DND-41 (cell line): ENCODE measurements at regions not wholly inside any gene's neighbourhood (a gene's known extent, or its start where the extent isn't known, plus 50 kb on each side); places are given as distances from the start of the nearest gene placed in this dataset.

Experiments used
- ATAC-seq: fragments of 200-7000 bp; cut with Tn5 transposase; 3 replicates; pipeline ENCODE4 v1.9.1; 2021; ENCODE audit warnings: low read depth; ENCODE audit not compliant: insufficient read depth
- DNase-seq: peaks from one replicate; pipeline ENCODE4 v3.0.0-alpha.2; 2020
- H2AFZ ChIP-seq: 2 replicates; pipeline ENCODE4 v1.6.0; 2012; ENCODE audit warnings: low read depth, low read length
- H3K27ac ChIP-seq: 2 replicates; pipeline ENCODE4 v1.5.1; 2012; ENCODE audit warnings: low read length, inconsistent platforms
- H3K27me3 ChIP-seq: fragments of 200-600 bp; sonication (generic); 2 replicates; pipeline ENCODE4 v1.6.0; 2012; ENCODE audit warnings: low read length, mild to moderate bottlenecking, inconsistent platforms; ENCODE audit not compliant: insufficient read depth, poor library complexity
- H3K36me3 ChIP-seq: 2 replicates; pipeline ENCODE4 v1.5.1; 2012; ENCODE audit warnings: low read length, inconsistent platforms; ENCODE audit not compliant: insufficient read depth
- H3K4me1 ChIP-seq: 2 replicates; pipeline ENCODE4 v1.5.1; 2012; ENCODE audit warnings: mild to moderate bottlenecking, low read length; ENCODE audit not compliant: insufficient read depth
- H3K4me2 ChIP-seq: 2 replicates; pipeline ENCODE4 v1.6.0; 2012; ENCODE audit warnings: mild to moderate bottlenecking, moderate library complexity, low read length, inconsistent platforms; ENCODE audit not compliant: insufficient read depth
- H3K4me3 ChIP-seq, 2 experiments: fragments of 200-600 bp in 1 of 2; shearing (Covaris generic) in 1 of 2; 2 replicates each; pipeline ENCODE4 v1.5.1; 2012 to 2016; ENCODE audit warnings: inconsistent platforms in 2 of 2, low read length in 2 of 2, mild to moderate bottlenecking in 2 of 2, low read depth in 1 of 2, moderate library complexity in 1 of 2
- H3K79me2 ChIP-seq: 2 replicates; pipeline ENCODE4 v1.6.0; 2012; ENCODE audit warnings: low read length, inconsistent platforms; ENCODE audit not compliant: insufficient read depth
- H3K9ac ChIP-seq: 2 replicates; pipeline ENCODE4 v1.6.0; 2012; ENCODE audit warnings: low read depth, mild to moderate bottlenecking, inconsistent platforms, low read length, moderate library complexity
- H3K9me3 ChIP-seq: 2 replicates; pipeline ENCODE4 v1.5.1; 2012; ENCODE audit warnings: low read length, moderate library complexity, mild to moderate bottlenecking, inconsistent platforms; ENCODE audit not compliant: insufficient read depth, severe bottlenecking
- H4K20me1 ChIP-seq: 2 replicates; pipeline ENCODE4 v1.6.0; 2012; ENCODE audit warnings: low read length; ENCODE audit not compliant: insufficient read depth
- EZH2 ChIP-seq: IDR thresholded peaks from 3 replicates; pipeline ENCODE4 v1.6.1; 2012; ENCODE audit warnings: borderline replicate concordance, low read depth, mild to moderate bottlenecking, moderate library complexity, low read length, inconsistent platforms; ENCODE audit not compliant: severe bottlenecking
- TF ChIP-seq, protein P1 (sequence below): IDR thresholded peaks from 2 replicates; pipeline ENCODE4 v1.5.1; 2012; ENCODE audit warnings: borderline replicate concordance, low read length, moderate library complexity, mild to moderate bottlenecking; ENCODE audit not compliant: poor library complexity, severe bottlenecking; ENCODE audit errors: extremely low read depth

DNA sequence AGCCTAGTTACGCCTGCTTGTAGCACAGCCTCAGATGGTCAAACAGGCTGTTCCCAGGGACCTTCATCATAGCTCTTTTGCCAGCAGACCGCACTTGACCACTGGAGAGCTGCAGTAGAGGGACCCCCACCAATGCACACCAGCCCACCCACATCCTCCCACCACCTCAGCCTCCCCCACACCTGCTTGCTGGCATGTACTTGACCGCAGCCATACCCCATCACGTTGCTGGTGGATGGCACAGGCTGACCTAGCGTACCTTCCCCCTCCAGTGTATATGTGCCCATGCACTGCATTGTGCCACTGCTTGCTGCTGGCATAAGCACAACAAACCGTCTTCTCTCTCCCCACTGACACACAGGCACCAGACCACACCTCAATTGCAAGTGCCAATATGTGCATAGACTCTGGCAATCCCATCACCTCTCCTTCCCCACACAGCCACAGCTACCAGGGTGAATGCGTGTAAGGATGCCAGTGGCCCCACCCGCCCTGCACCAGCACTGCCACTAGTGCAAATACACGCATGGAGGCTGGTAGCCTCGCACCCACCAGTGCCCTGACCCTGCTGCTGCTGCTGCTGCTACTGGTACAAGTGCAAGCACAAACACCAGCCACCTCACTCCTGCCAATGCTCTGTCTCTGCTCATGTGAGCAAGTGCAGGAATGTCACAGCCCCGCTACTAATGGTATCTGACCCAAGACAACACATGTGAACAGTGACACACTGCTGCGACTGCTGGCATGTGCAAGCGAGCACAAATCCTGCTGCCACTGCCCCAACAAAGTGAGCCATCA is 1377.6 kb downstream of the CDH11 start:
- no peaks in the 10 kb centered on the region for H3K4me1 ChIP-seq
- no peak overlapping the region for H3K4me2 ChIP-seq
- H3K9ac ChIP-seq = no peak overlapping the region
- TF ChIP-seq, protein P1, sequence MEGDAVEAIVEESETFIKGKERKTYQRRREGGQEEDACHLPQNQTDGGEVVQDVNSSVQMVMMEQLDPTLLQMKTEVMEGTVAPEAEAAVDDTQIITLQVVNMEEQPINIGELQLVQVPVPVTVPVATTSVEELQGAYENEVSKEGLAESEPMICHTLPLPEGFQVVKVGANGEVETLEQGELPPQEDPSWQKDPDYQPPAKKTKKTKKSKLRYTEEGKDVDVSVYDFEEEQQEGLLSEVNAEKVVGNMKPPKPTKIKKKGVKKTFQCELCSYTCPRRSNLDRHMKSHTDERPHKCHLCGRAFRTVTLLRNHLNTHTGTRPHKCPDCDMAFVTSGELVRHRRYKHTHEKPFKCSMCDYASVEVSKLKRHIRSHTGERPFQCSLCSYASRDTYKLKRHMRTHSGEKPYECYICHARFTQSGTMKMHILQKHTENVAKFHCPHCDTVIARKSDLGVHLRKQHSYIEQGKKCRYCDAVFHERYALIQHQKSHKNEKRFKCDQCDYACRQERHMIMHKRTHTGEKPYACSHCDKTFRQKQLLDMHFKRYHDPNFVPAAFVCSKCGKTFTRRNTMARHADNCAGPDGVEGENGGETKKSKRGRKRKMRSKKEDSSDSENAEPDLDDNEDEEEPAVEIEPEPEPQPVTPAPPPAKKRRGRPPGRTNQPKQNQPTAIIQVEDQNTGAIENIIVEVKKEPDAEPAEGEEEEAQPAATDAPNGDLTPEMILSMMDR = no peak
- TF ChIP-seq EZH2 = no peak
- no peaks in the 10 kb centered on the region for H3K79me2 ChIP-seq
- H3K36me3 ChIP-seq = no peaks in the 10 kb centered on the region
- no peak for ATAC-seq
- no peak overlapping the region for H2AFZ ChIP-seq
- H3K27ac ChIP-seq = no peak overlapping the region
- H3K4me3 ChIP-seq = no peak overlapping the region
- no peaks in the 10 kb centered on the region for H3K9me3 ChIP-seq
- no peak for DNase-seq
- H4K20me1 ChIP-seq = no peaks in the 10 kb centered on the region
- H3K27me3 ChIP-seq = no peaks in the 10 kb centered on the region

DNA sequence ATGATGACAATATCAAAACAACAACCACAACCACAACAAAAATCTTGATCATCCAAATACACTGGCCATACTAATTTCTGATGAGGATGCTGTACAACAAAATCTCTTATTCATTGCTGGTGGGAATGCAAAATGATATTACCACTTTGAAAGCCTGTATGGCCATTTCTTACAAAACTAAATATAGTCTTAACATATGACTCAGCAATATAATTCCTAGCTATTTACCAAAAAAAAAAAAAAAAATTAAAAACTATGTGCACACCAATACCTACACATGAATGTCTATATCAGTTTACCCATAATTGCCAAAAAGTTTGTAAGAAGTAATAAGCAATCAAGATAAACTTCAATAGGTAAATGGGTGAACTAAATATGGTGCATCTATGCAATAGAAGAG is 1379.7 kb downstream of the CDH11 start:
- no peak for DNase-seq
- ATAC-seq = no peak

DNA sequence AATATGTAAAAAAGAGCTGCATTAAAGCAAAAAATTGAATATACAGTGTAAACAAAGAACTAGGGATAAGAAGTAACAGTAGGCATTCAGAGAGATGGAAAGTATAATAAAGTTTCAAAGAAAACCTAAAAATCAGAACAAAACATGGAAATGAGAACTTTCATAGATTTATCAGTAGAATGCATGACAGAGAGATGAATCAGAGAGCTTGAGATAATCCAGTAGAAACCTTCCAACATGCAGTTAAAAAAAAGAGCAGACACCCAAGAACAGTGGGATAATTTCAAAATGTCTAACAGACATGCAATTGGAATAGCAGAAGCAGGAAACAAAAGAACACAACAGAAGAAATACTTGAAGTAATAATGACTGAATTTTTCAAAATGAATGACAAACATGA is 1384.2 kb downstream of the CDH11 start:
- Histone ChIP-seq H3K4me3 (no peak overlapping the region), H3K4me1 (no peaks in the 10 kb centered on the region), H3K9me3 (no peaks in the 10 kb centered on the region), H3K79me2 (no peaks in the 10 kb centered on the region), H4K20me1 (no peaks in the 10 kb centered on the region), H3K9ac (no peak overlapping the region), H3K27me3 (no peaks in the 10 kb centered on the region), H3K36me3 (no peaks in the 10 kb centered on the region), H3K27ac (no peak overlapping the region), H3K4me2 (no peak overlapping the region), H2AFZ (no peak overlapping the region)
- TF ChIP-seq, protein P1 = no peak
- TF ChIP-seq EZH2 = no peak
- no peak for ATAC-seq
- DNase-seq = no peak

More for the DNA sequence above, 1379.7 kb downstream of the CDH11 start:
- no peaks in the 10 kb centered on the region for H3K27me3 ChIP-seq
- no peak overlapping the region for H2AFZ ChIP-seq
- H3K9me3 ChIP-seq = no peaks in the 10 kb centered on the region
- no peaks in the 10 kb centered on the region for H3K36me3 ChIP-seq
- no peaks in the 10 kb centered on the region for H4K20me1 ChIP-seq
- no peak overlapping the region for H3K9ac ChIP-seq
- no peak for TF ChIP-seq EZH2
- TF ChIP-seq, protein P1 = no peak
- no peaks in the 10 kb centered on the region for H3K4me1 ChIP-seq
- H3K4me2 ChIP-seq = no peak overlapping the region
- H3K4me3 ChIP-seq = no peak overlapping the region
- no peaks in the 10 kb centered on the region for H3K79me2 ChIP-seq
- no peak overlapping the region for H3K27ac ChIP-seq
